OCI-LY1 (cell line): ENCODE measurements at regions not wholly inside any gene's neighbourhood (a gene's known extent, or its start where the extent isn't known, plus 50 kb on each side); places are given as distances from the start of the nearest gene placed in this dataset.
"Not testable (repeated sequence)": the region's sequence is repeated elsewhere in the genome, so short reads cannot be mapped to it uniquely, and the experiment has no call there.

Experiments
- H2AFZ ChIP-seq: fragments of 200-600 bp; sonication (generic), shearing (Covaris generic); 2 replicates; pipeline ENCODE4 v1.6.0; 2014; ENCODE audit warnings: antibody characterized with exemption, mild to moderate bottlenecking, low read length
- H3F3A ChIP-seq: fragments of 200-600 bp; sonication (generic), shearing (Covaris generic); 2 replicates; pipeline ENCODE4 v1.6.0; 2014; ENCODE audit warnings: mild to moderate bottlenecking, antibody characterized with exemption, low read length, moderate library complexity; ENCODE audit not compliant: insufficient read depth
- H3K27ac ChIP-seq: fragments of 200-600 bp; sonication (generic); 2 replicates; pipeline ENCODE4 v1.5.1; 2014; ENCODE audit warnings: low read length, mixed run types, mild to moderate bottlenecking, low read depth; ENCODE audit not compliant: poor library complexity, severe bottlenecking
- H3K27me3 ChIP-seq: fragments of 200-600 bp; sonication (generic); 2 replicates; pipeline ENCODE4 v1.6.0; 2014; ENCODE audit warnings: antibody characterized with exemption, mild to moderate bottlenecking, low read length, moderate library complexity; ENCODE audit not compliant: insufficient read depth
- H3K36me3 ChIP-seq: fragments of 200-600 bp; sonication (generic); 2 replicates; pipeline ENCODE4 v1.6.1; 2014; ENCODE audit warnings: mild to moderate bottlenecking, antibody characterized with exemption, low read length, moderate library complexity, mixed read lengths; ENCODE audit not compliant: insufficient read depth
- H3K4me1 ChIP-seq: fragments of 200-600 bp; sonication (generic); 2 replicates; pipeline ENCODE4 v1.5.1; 2014; ENCODE audit warnings: mild to moderate bottlenecking, low read length, moderate library complexity; ENCODE audit not compliant: insufficient read depth, severe bottlenecking
- H3K4me2 ChIP-seq: fragments of 200-600 bp; sonication (generic), shearing (Covaris generic); 2 replicates; pipeline ENCODE4 v1.6.1; 2014; ENCODE audit warnings: low read length
- H3K4me3 ChIP-seq: fragments of 200-600 bp; sonication (generic); 2 replicates; pipeline ENCODE4 v1.5.1; 2014; ENCODE audit warnings: low read length, low read depth, mild to moderate bottlenecking, mixed read lengths; ENCODE audit not compliant: poor library complexity, severe bottlenecking
- H3K79me2 ChIP-seq: fragments of 200-600 bp; shearing (Covaris generic); 2 replicates; pipeline ENCODE4 v1.6.1; 2016; ENCODE audit warnings: mixed run types, low read length, mixed read lengths; ENCODE audit not compliant: insufficient read depth
- H3K9ac ChIP-seq: fragments of 200-600 bp; sonication (generic), shearing (Covaris generic); 2 replicates; pipeline ENCODE4 v1.6.1; 2014; ENCODE audit warnings: mild to moderate bottlenecking, low read length, mixed read lengths
- H3K9me2 ChIP-seq: fragments of 200-600 bp; sonication (generic), shearing (Covaris generic); 2 replicates; pipeline ENCODE4 v1.6.1; 2014; ENCODE audit warnings: low read depth, mild to moderate bottlenecking, low read length, mixed read lengths
- H3K9me3 ChIP-seq: fragments of 200-600 bp; shearing (Covaris generic); 2 replicates; pipeline ENCODE4 v1.6.1; 2014; ENCODE audit warnings: low read length, mixed read lengths
- H4K20me1 ChIP-seq: fragments of 200-600 bp; sonication (generic), shearing (Covaris generic); 2 replicates; pipeline ENCODE4 v1.6.0; 2016; ENCODE audit warnings: mild to moderate bottlenecking, low read length; ENCODE audit not compliant: insufficient read depth
- EZH2 ChIP-seq: fragments of 200-600 bp; sonication (generic), shearing (Covaris generic); IDR thresholded peaks from 2 replicates; pipeline ENCODE4 v1.8.0; 2017; ENCODE audit warnings: borderline replicate concordance, mixed run types, mild to moderate bottlenecking, antibody characterized with exemption, low read length, moderate library complexity, mixed read lengths
- TF ChIP-seq, protein P1 (sequence below): fragments of 200-600 bp; sonication (generic), shearing (Covaris generic); IDR thresholded peaks from 2 replicates; pipeline ENCODE4 v1.5.1; 2017; ENCODE audit warnings: mild to moderate bottlenecking, antibody characterized with exemption, low read length, moderate library complexity, mixed read lengths

DNA sequence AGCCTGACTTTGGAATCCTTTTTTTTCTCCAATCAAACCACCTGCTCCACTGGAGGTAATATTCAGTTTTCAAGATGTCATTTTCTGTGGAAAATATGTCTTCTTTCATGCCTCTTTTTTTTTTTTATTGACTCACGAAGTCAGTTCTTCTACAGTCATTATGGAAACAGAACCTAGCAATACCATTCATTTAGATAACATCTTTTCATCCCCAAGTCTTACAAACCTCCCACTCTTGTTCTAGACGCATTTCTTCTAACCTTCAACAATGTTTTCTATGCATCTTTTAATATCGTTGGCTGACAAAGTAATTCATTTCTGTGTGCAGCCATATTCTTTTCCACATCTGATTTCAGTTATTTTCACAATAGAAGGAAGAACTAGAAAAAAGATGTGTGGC, 474.3 kb upstream of the CCDC196 start:
- no peaks in the 10 kb centered on the region for H3K27me3 ChIP-seq
- H3K4me3 ChIP-seq: no peak overlapping the region
- no peaks in the 10 kb centered on the region for H3K36me3 ChIP-seq
- TF ChIP-seq, protein P1, sequence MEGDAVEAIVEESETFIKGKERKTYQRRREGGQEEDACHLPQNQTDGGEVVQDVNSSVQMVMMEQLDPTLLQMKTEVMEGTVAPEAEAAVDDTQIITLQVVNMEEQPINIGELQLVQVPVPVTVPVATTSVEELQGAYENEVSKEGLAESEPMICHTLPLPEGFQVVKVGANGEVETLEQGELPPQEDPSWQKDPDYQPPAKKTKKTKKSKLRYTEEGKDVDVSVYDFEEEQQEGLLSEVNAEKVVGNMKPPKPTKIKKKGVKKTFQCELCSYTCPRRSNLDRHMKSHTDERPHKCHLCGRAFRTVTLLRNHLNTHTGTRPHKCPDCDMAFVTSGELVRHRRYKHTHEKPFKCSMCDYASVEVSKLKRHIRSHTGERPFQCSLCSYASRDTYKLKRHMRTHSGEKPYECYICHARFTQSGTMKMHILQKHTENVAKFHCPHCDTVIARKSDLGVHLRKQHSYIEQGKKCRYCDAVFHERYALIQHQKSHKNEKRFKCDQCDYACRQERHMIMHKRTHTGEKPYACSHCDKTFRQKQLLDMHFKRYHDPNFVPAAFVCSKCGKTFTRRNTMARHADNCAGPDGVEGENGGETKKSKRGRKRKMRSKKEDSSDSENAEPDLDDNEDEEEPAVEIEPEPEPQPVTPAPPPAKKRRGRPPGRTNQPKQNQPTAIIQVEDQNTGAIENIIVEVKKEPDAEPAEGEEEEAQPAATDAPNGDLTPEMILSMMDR: no peak
- no peak for TF ChIP-seq EZH2
- no peak overlapping the region for H3K9ac ChIP-seq
- no peaks in the 10 kb centered on the region for H4K20me1 ChIP-seq
- no peaks in the 10 kb centered on the region for H3K9me2 ChIP-seq
- H3K4me2 ChIP-seq: no peak overlapping the region
- H3K27ac ChIP-seq: no peak overlapping the region
- H3K9me3 ChIP-seq: peaks cover 3% of the 10 kb centered on the region; the same call in 1 of the 2 replicates
- no peaks in the 10 kb centered on the region for H3K79me2 ChIP-seq
- no peak overlapping the region for H2AFZ ChIP-seq
- H3K4me1 ChIP-seq: no peaks in the 10 kb centered on the region
- no peaks in the 10 kb centered on the region for H3F3A ChIP-seq

- H3K27me3 ChIP-seq, H3F3A ChIP-seq, H3K9ac ChIP-seq, H3K36me3 ChIP-seq, H3K79me2 ChIP-seq, H3K27ac ChIP-seq, H3K4me1 ChIP-seq, H3K9me2 ChIP-seq, H3K4me3 ChIP-seq, H4K20me1 ChIP-seq, H2AFZ ChIP-seq, H3K9me3 ChIP-seq, H3K4me2 ChIP-seq: not testable (repeated sequence)
These were observed 472.6 kb upstream of the CCDC196 start for GRCh38 chr14:66013607-66014006.

DNA sequence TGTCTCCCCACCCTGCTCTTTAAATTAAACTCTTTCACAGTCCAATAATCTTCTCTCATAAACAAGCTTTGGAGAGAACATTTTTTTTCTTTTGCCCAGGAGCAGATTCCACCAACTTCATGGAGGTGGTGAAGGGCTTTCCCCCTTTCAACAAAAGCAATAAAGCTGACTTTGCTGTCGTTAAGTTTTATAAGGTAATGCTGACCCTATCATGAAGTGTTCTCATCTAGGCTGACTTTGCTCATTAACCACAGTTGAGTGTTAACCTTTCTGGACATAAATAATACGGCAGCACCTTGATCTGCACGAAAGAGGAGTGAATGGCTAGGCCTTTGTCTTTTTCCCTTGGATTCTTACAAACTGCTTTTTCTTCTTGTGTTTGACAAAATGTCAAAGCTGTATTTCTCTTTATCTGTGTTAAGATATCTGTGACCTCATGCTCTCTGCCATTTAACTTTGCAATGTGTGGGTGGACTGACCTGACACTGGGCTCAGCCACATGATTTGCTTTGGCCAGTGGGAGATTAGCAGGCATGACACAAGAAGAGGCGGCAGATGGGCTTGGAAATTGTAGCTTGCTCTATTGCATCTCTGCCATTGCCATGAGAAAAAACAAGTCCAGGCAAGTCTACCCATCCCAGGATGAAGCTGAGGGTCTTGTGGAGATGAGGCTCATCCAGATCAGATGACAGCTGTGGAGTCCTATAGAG, 470.9 kb upstream of the CCDC196 start:
- Histone ChIP-seq H2AFZ (no peak overlapping the region), H3K9ac (no peak overlapping the region), H3F3A (no peaks in the 10 kb centered on the region), H4K20me1 (no peaks in the 10 kb centered on the region), H3K9me3 (no peaks in the 10 kb centered on the region; the same call in 1 of the 2 replicates), H3K36me3 (no peaks in the 10 kb centered on the region), H3K79me2 (no peaks in the 10 kb centered on the region), H3K9me2 (no peaks in the 10 kb centered on the region), H3K27me3 (no peaks in the 10 kb centered on the region), H3K4me1 (no peaks in the 10 kb centered on the region), H3K4me2 (no peak overlapping the region), H3K27ac (no peak overlapping the region), H3K4me3 (no peak overlapping the region)
- TF ChIP-seq, protein P1: no peak
- no peak for TF ChIP-seq EZH2

DNA sequence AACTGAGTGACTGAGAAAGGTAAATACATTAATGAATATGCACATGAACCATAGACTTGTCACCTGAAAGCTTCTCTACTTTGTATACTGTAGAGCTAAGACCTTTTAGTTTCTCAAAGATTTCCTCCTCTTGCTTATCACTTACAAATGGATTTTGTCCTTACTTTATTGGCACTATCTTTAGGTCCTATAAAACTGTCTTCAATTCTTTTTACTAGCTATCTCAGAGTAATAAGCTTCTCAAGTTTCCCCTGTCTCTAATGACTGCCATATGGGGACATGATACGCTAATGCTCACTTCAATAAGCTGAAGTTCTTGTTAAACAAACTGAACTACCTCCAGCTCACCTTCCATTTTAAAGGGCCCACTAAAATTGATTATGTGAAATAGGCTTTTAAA, 468.2 kb upstream of the CCDC196 start:
- TF ChIP-seq EZH2: no peak
- TF ChIP-seq, protein P1: no peak
- no peak overlapping the region for H3K9ac ChIP-seq

More for the DNA sequence above, 468.2 kb upstream of the CCDC196 start:
- H3K9me2 ChIP-seq: no peaks in the 10 kb centered on the region
- H3K9me3 ChIP-seq: no peaks in the 10 kb centered on the region
- no peaks in the 10 kb centered on the region for H3F3A ChIP-seq
- H3K4me2 ChIP-seq: no peak overlapping the region
- H4K20me1 ChIP-seq: no peaks in the 10 kb centered on the region
- H3K4me3 ChIP-seq: no peak overlapping the region
- H3K27ac ChIP-seq: no peak overlapping the region
- H3K36me3 ChIP-seq: no peaks in the 10 kb centered on the region
- no peaks in the 10 kb centered on the region for H3K27me3 ChIP-seq
- no peak overlapping the region for H2AFZ ChIP-seq
- H3K79me2 ChIP-seq: no peaks in the 10 kb centered on the region
- H3K4me1 ChIP-seq: no peaks in the 10 kb centered on the region
